ENCODE measurements at regions not wholly inside any gene's neighbourhood (a gene's known extent, or its start where the extent isn't known, plus 50 kb on each side); places are given as distances from the start of the nearest gene placed in this dataset.
"Not testable (repeated sequence)": the region's sequence is repeated elsewhere in the genome, so short reads cannot be mapped to it uniquely, and the experiment has no call there.

DNA sequence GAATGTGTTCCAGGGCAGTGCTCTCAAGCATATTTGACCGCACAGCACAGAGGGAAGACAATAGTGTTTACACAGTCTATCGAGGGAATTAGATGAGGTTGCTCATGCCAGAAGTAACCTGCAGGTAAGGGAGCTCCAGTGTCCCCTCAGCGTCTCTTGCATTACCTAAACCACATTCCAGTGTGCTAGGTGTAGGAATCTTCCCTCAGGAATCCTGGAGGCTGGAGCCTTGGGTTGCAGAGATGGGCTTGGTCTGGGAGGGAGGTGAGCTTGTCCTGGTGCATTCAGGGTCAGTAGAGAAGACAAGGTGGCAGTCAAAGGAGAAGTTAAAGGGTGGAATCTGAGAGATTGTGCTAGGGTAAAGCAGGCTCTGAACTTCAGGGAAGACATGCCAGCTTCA lies 56.3 kb downstream of the SOX14 start:
- Mint-ChIP-seq H3K9me3 (no peaks in the 10 kb centered on the region), H3K36me3 (ENCODE audit: low read depth) (no peaks in the 10 kb centered on the region), H3K4me1 (ENCODE audit: low read depth) (no peaks in the 10 kb centered on the region), H3K27me3 (no peaks in the 10 kb centered on the region), H3K4me3 (no peak overlapping the region), H3K27ac (no peak overlapping the region)
- intact Hi-C loops (cut with micrococcal nuclease) = no loop called here

DNA sequence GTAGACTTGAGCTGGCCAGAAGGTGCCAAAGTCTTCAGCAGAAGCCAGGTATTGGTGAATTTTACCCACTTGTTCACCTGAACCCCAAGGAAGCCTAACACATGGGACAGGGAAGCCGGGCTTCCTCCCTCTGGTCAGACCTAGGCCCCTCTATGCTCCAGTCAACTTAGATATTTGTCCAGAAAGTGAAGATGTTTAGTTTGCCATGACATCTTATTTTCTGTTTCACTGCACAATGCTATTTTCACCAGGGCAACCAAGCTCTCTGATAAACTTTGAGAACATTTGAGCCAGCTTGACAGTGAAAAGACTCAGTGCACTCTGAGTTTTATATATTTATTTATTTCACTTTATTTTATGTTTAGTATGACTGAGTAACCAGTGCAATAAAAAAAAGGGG lies 71.0 kb downstream of the SOX14 start:
- intact Hi-C loops (cut with micrococcal nuclease) = no loop called here
- H3K36me3 Mint-ChIP-seq (ENCODE audit: low read depth) = no peaks in the 10 kb centered on the region
- H3K27ac Mint-ChIP-seq = no peak overlapping the region
- H3K9me3 Mint-ChIP-seq = peaks cover 9% of the 10 kb centered on the region
- H3K4me3 Mint-ChIP-seq = no peak overlapping the region
- peaks cover 2% of the 10 kb centered on the region for H3K27me3 Mint-ChIP-seq
- H3K4me1 Mint-ChIP-seq (ENCODE audit: low read depth) = no peaks in the 10 kb centered on the region

DNA sequence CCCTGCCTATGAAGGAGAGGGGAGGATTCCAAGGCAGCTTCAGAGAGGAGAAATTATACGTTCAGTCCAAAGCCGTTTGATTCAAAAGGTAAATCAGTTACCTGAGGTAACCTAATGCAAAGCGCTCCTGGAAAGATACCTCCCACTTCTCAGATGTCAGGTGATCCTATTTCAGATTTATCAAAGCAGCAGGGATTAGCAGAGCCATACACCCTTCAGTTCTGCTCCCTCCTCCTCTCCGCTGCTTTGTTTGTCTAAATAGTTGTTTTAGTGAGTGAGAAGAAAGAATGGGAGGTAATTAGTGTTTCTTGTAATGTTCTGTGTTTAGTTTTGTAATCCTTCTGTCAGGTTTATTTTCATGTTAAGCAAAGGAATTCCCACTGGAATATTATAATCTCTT lies 81.1 kb downstream of the SOX14 start:
- peaks cover 1% of the 10 kb centered on the region for H3K27me3 Mint-ChIP-seq
- no peaks in the 10 kb centered on the region for H3K4me1 Mint-ChIP-seq (ENCODE audit: low read depth)
- H3K9me3 Mint-ChIP-seq = no peaks in the 10 kb centered on the region
- no peak overlapping the region for H3K4me3 Mint-ChIP-seq
- intact Hi-C loops (cut with micrococcal nuclease) = no loop called here
- H3K27ac Mint-ChIP-seq = no peak overlapping the region
- no peaks in the 10 kb centered on the region for H3K36me3 Mint-ChIP-seq (ENCODE audit: low read depth)

DNA sequence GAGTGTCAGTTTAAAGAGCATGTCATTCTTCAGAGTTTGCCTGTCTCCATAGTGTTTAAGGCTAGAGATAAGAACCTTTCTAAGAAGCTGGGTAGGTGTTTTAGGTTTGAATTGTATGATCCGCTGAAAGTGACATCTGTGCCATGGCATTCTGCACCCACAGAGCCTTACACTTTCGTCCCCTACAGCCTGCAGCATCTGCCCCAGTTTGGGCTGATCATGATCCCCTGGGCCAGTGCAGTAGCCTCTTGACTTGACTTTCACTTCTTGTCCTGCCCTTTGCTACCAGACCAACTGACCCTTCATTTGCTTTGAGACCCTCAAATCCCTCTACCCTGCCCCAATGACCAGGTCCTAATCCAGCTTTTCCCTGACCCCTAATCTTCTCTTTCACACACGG lies 81.6 kb downstream of the SOX14 start:
- peaks cover 1% of the 10 kb centered on the region for H3K27me3 Mint-ChIP-seq
- intact Hi-C loops (cut with micrococcal nuclease) = no loop called here
- H3K4me1 Mint-ChIP-seq (ENCODE audit: low read depth) = no peaks in the 10 kb centered on the region
- H3K4me3 Mint-ChIP-seq = no peak overlapping the region
- H3K27ac Mint-ChIP-seq = no peak overlapping the region
- no peaks in the 10 kb centered on the region for H3K9me3 Mint-ChIP-seq
- H3K36me3 Mint-ChIP-seq (ENCODE audit: low read depth) = no peaks in the 10 kb centered on the region

DNA sequence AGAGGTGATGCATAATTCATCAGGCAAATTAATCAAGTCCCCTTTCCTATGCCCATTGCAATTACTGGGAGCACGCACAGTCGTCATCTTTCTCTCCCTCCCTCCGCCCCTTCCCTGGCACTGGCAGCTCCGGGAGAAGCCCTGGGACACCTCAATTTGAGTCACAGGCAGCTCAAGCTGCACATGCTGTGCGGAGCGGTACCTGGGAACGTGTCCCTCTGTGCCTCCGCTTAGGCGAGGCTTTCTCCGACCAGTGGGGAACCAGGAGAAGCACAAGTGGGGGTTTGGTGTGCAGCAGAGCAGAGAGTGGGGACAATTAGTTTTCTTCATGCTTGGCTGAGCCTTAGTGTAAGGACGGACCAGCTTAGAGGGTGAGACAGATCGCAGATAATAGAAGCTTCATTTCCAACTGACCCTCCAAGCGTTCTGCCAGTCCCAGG lies 88.3 kb downstream of the SOX14 start:
- no peaks in the 10 kb centered on the region for H3K4me1 Mint-ChIP-seq (ENCODE audit: low read depth)
- no peak overlapping the region for H3K4me3 Mint-ChIP-seq
- no peaks in the 10 kb centered on the region for H3K9me3 Mint-ChIP-seq
- peaks cover 1% of the 10 kb centered on the region for H3K27me3 Mint-ChIP-seq
- intact Hi-C loops (cut with micrococcal nuclease) = no loop called here
- no peak overlapping the region for H3K27ac Mint-ChIP-seq
- no peaks in the 10 kb centered on the region for H3K36me3 Mint-ChIP-seq (ENCODE audit: low read depth)

DNA sequence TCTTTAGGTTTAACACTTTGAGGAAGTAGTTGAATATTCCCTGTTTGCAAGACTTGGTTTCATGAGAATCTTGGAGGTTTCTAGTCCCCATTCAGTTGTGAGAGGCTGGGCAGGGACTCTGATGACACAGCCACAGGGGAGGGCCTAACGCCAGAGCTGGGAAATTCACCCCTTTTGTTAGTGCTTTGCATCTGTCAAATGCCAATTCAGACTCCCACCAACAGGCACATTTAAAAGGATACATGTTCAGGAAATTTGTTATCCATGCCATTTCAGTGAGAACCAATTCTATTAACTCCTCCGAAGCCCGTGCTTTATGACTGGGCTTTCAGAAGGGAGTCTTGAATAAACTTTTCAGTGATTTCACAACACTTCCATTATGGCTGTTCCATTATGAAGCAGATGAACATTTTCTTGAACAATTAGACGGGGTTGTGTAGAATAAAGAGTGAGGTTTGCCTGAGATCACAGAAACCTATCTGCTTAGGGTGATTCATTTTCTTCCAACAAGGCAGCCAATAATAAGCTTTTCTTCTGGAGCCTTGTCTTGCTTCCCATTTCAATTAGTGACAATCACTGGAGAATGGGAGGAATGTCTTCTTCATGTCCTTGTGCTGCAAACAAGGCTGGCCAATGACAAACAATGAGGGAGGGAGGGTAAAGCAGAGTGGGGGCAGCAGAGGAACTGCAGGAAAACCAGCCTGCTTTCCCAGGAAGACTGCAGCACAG lies 90.6 kb downstream of the SOX14 start:
- no peaks in the 10 kb centered on the region for H3K4me1 Mint-ChIP-seq (ENCODE audit: low read depth)
- H3K4me3 Mint-ChIP-seq = no peak overlapping the region
- H3K27ac Mint-ChIP-seq = no peak overlapping the region
- H3K36me3 Mint-ChIP-seq (ENCODE audit: low read depth) = no peaks in the 10 kb centered on the region
- peaks cover 1% of the 10 kb centered on the region for H3K27me3 Mint-ChIP-seq
- H3K9me3 Mint-ChIP-seq = no peaks in the 10 kb centered on the region
- intact Hi-C loops (cut with micrococcal nuclease) = no loop called here

DNA sequence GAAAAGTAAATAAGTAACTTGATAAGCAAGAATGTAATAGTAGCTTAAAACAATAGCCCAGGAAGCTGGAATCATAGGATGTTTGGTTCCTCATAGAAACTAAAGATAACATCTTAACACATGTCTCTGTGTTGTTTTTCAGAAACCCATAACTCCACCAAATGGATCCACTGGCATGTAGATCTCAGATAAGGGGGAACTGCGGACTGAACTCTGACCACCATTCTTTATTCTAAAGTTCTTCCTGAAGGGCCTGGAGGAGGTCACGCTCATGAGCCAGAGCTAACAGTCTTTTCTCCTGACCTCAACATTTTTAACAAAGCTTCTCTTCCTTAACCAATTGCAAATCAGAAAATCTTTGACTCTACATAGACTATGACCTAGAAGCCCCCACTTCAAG lies 101.9 kb downstream of the SOX14 start:
- intact Hi-C loops (cut with micrococcal nuclease) = no loop called here
- Mint-ChIP-seq H3K9me3 (peaks cover 28% of the 10 kb centered on the region), H3K36me3 (ENCODE audit: low read depth) (no peaks in the 10 kb centered on the region)

DNA sequence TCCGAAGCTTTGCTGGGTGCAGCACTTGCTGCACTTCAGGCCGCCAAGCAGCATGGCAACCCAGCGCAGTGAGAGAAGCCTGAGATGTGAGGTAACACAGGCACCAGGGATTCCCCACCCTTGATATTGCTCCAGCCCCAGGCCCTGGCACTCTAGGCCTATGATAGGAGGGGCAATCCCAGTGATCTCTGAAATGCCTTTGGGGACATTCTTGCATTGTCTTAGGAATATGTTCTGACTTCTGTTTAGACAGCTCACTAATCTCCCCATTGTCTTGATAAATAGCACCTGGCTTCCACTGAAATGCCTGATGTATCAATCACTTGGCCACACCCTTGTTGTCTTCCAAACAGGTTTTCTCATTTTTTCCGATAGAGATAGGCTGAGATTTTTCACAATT lies 102.8 kb downstream of the SOX14 start:
- Mint-ChIP-seq H3K9me3 (peaks cover 37% of the 10 kb centered on the region), H3K4me3 (no peak overlapping the region), H3K4me1 (ENCODE audit: low read depth) (no peaks in the 10 kb centered on the region), H3K36me3 (ENCODE audit: low read depth) (no peaks in the 10 kb centered on the region), H3K27ac (no peak overlapping the region), H3K27me3 (no peaks in the 10 kb centered on the region)
- intact Hi-C loops (cut with micrococcal nuclease) = no loop called here

More for the DNA sequence above, 101.9 kb downstream of the SOX14 start:
- Mint-ChIP-seq H3K27ac (no peak overlapping the region), H3K27me3 (no peaks in the 10 kb centered on the region), H3K4me3 (no peak overlapping the region), H3K4me1 (ENCODE audit: low read depth) (no peaks in the 10 kb centered on the region)

DNA sequence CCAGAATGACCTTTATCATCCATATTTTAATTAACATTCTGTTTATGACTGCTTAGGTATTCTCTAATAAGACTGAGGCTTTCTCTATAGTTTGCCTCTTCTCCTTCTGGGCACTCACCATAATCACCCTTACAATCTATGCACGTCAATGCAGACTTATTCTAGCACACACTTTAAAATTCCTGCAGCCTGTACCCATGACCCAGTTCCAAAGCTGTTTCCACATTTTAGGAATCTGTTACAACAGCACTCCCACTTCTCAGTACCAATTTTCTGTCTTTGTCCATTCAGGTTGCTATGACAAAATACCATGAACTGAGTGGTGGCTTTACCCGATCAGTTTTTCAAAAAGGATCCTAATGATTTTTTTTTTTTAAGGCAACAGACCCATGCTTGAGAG lies 103.5 kb downstream of the SOX14 start:
- no peaks in the 10 kb centered on the region for H3K4me1 Mint-ChIP-seq (ENCODE audit: low read depth)

DNA sequence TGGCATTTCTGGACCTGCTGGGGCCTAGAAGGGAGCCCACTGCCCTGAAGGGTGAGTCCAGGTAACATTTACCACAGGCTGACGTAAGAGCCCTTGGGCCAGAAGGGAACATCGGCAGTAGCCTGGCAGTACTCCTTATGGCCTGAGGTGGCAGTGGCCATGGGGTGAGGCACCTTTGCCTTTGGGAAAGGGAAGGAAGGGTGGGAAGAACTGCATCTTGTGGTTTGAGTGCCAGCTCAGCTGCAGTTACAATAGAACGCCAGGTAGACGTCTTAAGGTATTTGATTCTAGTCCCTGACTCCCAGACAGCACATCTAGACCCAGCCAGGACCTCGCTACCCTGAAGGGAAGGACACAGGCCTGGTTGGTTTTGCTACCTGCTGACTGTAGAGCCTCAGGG lies 104.9 kb downstream of the SOX14 start:
- Mint-ChIP-seq H3K9me3 (peaks cover 43% of the 10 kb centered on the region), H3K4me1 (ENCODE audit: low read depth) (no peaks in the 10 kb centered on the region), H3K27ac (no peak overlapping the region), H3K36me3 (ENCODE audit: low read depth) (no peaks in the 10 kb centered on the region), H3K27me3 (no peaks in the 10 kb centered on the region), H3K4me3 (no peak overlapping the region)
- intact Hi-C loops (cut with micrococcal nuclease) = no loop called here

More for the DNA sequence above, 103.5 kb downstream of the SOX14 start:
- H3K27ac Mint-ChIP-seq = no peak overlapping the region
- H3K4me3 Mint-ChIP-seq = no peak overlapping the region
- H3K27me3 Mint-ChIP-seq = no peaks in the 10 kb centered on the region
- intact Hi-C loops (cut with micrococcal nuclease) = no loop called here
- H3K9me3 Mint-ChIP-seq = peaks cover 43% of the 10 kb centered on the region
- H3K36me3 Mint-ChIP-seq (ENCODE audit: low read depth) = no peaks in the 10 kb centered on the region

DNA sequence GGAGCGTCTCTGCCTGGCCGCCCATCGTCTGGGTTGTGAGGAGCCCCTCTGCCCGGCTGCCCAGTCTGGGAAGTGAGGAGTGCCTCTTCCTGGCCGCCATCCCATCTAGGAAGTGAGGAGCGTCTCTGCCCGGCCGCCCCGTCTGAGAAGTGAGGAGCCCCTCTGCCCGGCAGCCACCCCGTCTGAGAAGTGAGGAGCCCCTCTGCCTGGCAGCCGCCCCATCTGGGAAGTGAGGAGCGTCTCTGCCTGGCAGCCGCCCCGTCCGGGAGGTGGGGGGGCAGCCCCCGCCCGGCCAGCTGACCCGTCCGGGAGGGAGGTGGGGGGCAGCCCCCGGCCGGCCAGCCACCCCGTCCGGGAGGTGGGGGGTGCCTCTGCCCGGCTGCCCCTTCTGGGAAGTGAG lies 108.5 kb downstream of the SOX14 start:
- not testable (repeated sequence) for H3K27me3 Mint-ChIP-seq; H3K36me3 Mint-ChIP-seq (ENCODE audit: low read depth)

DNA sequence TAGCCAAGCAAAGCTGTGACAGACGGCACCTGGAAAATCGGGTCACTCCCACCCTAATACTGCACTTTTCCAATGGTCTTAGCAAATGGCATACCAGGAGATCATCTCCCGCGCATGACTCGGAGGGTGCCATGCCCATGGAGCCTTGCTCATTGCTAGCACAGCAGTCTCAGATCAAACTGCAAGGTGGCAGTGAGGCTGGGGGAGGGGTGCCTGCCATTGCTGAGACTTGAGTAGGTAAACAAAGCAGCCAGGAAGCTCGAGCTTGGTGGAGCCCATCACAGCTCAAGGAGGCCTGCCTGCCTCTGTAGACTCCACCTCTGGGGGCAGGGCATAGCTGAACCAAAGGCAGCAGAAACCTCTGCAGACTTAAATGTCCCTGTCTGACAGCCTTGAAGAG lies 113.1 kb upstream of the CLDN18 start:
- intact Hi-C loops (cut with micrococcal nuclease); H3K36me3 Mint-ChIP-seq (ENCODE audit: low read depth); H3K27me3 Mint-ChIP-seq; H3K9me3 Mint-ChIP-seq; H3K27ac Mint-ChIP-seq; H3K4me3 Mint-ChIP-seq; H3K4me1 Mint-ChIP-seq (ENCODE audit: low read depth): not testable (repeated sequence)

More for the DNA sequence above, 108.5 kb downstream of the SOX14 start:
- intact Hi-C loops (cut with micrococcal nuclease); H3K4me1 Mint-ChIP-seq (ENCODE audit: low read depth); H3K4me3 Mint-ChIP-seq; H3K27ac Mint-ChIP-seq: not testable (repeated sequence)
- H3K9me3 Mint-ChIP-seq = peaks cover 43% of the 10 kb centered on the region

DNA sequence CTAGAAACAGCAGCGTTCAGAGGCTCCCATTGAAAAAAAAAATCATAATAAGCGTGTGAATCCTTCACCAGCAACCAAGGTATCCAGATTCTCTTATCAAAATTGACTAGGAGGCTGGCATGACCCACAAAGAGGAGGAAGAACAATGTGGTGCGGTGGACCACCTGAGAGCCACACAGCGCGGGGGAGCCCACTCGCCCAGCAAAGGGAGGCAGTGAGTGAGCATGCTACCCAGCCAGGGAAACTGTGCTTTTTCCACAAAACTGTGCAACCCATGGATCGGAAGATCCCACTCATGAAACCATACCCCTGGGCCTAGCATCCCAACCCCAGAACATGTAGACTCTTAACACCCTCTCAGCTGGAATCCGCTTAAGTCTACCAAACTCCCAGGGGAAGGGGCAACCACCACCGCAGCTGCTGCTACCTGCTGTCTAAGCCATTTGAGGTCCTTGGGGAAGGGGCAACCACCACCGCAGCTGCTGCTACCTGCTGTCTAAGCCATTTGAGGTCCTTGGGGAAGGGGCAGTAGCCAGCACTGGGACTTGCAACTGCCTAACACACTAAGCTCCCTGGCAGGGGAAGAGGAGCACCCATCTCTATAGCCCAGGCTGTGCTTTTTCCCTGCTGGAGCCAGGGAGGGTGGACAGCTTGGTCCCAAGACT lies 102.8 kb upstream of the CLDN18 start:
- Mint-ChIP-seq H3K9me3 (no peaks in the 10 kb centered on the region), H3K27me3 (no peaks in the 10 kb centered on the region), H3K4me1 (ENCODE audit: low read depth) (no peaks in the 10 kb centered on the region), H3K4me3 (no peak overlapping the region), H3K27ac (no peak overlapping the region), H3K36me3 (ENCODE audit: low read depth) (no peaks in the 10 kb centered on the region)
- intact Hi-C loops (cut with micrococcal nuclease) = no loop called here

DNA sequence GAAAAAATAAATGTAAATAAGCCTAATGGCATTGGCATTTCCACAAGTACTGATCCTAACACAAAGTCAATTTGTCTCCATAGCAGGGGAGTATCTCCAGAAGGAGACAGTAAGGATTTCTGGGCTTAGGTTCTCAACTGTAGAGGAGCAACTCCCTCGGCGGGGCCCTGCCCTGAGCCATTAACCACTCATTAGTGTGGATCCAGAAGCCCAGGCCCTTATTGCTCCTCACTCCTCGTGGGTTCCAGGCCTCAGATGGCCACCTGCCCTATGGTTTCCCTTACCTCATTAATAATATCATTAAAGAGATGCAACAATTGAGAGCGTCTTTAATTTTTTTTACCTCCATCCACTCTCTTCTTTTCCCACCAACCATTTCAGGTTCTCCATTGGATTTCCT lies 85.3 kb upstream of the CLDN18 start:
- no peaks in the 10 kb centered on the region for H3K27me3 Mint-ChIP-seq
- no peak overlapping the region for H3K4me3 Mint-ChIP-seq
- no peaks in the 10 kb centered on the region for H3K36me3 Mint-ChIP-seq (ENCODE audit: low read depth)
- H3K9me3 Mint-ChIP-seq = no peaks in the 10 kb centered on the region
- no peaks in the 10 kb centered on the region for H3K4me1 Mint-ChIP-seq (ENCODE audit: low read depth)
- intact Hi-C loops (cut with micrococcal nuclease) = no loop called here
- H3K27ac Mint-ChIP-seq = no peak overlapping the region

DNA sequence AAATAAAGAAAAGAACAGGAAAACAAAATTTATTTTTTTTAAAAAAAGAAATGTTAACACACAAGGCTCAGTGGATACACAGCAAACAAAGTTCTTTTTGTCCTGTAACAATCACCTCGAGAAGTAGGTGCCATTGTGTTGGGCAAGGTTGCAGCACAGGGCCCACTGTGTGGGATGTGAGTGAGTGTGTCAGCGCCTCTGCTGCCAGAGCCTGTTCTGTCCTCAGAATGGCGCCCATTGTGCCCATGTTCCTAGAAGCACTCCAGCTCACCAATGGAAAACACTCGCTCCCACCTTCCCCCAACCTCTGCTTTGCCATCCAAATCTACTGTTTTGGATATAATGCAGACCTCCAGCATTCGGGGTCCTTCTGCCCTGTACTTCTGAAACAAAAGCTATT lies 84.9 kb upstream of the CLDN18 start:
- Mint-ChIP-seq H3K36me3 (ENCODE audit: low read depth) (no peaks in the 10 kb centered on the region), H3K27me3 (peaks cover 1% of the 10 kb centered on the region), H3K4me3 (no peak overlapping the region), H3K4me1 (ENCODE audit: low read depth) (no peaks in the 10 kb centered on the region), H3K9me3 (no peaks in the 10 kb centered on the region), H3K27ac (no peak overlapping the region)
- intact Hi-C loops (cut with micrococcal nuclease) = no loop called here
